SU-DHL-6 (cell line): ENCODE measurements at regions not wholly inside any gene's neighbourhood (a gene's known extent, or its start where the extent isn't known, plus 50 kb on each side); places are given as distances from the start of the nearest gene placed in this dataset.

Experiments
- H2AFZ ChIP-seq: fragments of 200-600 bp; sonication (generic); 2 replicates; pipeline ENCODE4 v1.6.1; 2014; ENCODE audit warnings: low read depth, mild to moderate bottlenecking, moderate library complexity, mixed read lengths, antibody characterized with exemption, low read length; ENCODE audit not compliant: severe bottlenecking
- H3F3A ChIP-seq: fragments of 200-600 bp; shearing (Covaris generic); 2 replicates; pipeline ENCODE4 v1.6.0; 2016; ENCODE audit warnings: antibody characterized with exemption, mild to moderate bottlenecking; ENCODE audit not compliant: insufficient read depth
- H3K27ac ChIP-seq: fragments of 200-600 bp; sonication (generic); 2 replicates; pipeline ENCODE4 v1.5.1; 2016; ENCODE audit warnings: low read depth, mild to moderate bottlenecking, low read length, moderate library complexity, mixed read lengths
- H3K27me3 ChIP-seq: fragments of 200-600 bp; sonication (generic), shearing (Covaris generic); 2 replicates; pipeline ENCODE4 v1.6.0; 2014; ENCODE audit warnings: mild to moderate bottlenecking, low read length
- H3K36me3 ChIP-seq: fragments of 200-600 bp; sonication (generic); 2 replicates; pipeline ENCODE4 v1.6.1; 2014; ENCODE audit warnings: mild to moderate bottlenecking, low read length, mixed read lengths
- H3K4me2 ChIP-seq: fragments of 300-600, 200-600 bp; shearing (Covaris generic), sonication (generic); 2 replicates; pipeline ENCODE4 v1.6.0; 2014; ENCODE audit warnings: low read length, low read depth, mild to moderate bottlenecking; ENCODE audit not compliant: poor library complexity, severe bottlenecking
- H3K4me3 ChIP-seq: fragments of 200-600 bp; sonication (generic); 2 replicates; pipeline ENCODE4 v1.5.1; 2014; ENCODE audit warnings: antibody characterized with exemption, low read length, mild to moderate bottlenecking, mixed read lengths; ENCODE audit not compliant: insufficient read depth, poor library complexity, severe bottlenecking
- H3K79me2 ChIP-seq: fragments of 200-600 bp; sonication (generic); 2 replicates; pipeline ENCODE4 v1.6.1; 2014; ENCODE audit warnings: mild to moderate bottlenecking, low read length, moderate library complexity; ENCODE audit not compliant: insufficient read depth
- H3K9ac ChIP-seq: fragments of 200-600 bp; sonication (generic); 2 replicates; pipeline ENCODE4 v1.7.0; 2014; ENCODE audit warnings: mild to moderate bottlenecking, low read length
- H3K9me2 ChIP-seq: fragments of 200-600 bp; sonication (generic); replicated peaks from 2 replicates; pipeline ENCODE4 v1.6.1; 2014; ENCODE audit warnings: low read length; ENCODE audit not compliant: insufficient read depth
- H3K9me3 ChIP-seq: fragments of 200-600 bp; sonication (generic); 2 replicates; pipeline ENCODE4 v1.6.1; 2014; ENCODE audit warnings: low read length, mixed read lengths; ENCODE audit not compliant: insufficient read depth
- H4K20me1 ChIP-seq: fragments of 200-600 bp; sonication (generic); 2 replicates; pipeline ENCODE4 v1.6.1; 2014; ENCODE audit warnings: low read depth, mild to moderate bottlenecking, antibody characterized with exemption, low read length, moderate library complexity, mixed read lengths
- EZH2phosphoT487 ChIP-seq: fragments of 200-600 bp; sonication (generic), shearing (Covaris generic); conservative IDR thresholded peaks from 2 replicates; pipeline ENCODE4 v1.6.1; 2018; ENCODE audit warnings: mild to moderate bottlenecking, antibody characterized with exemption, low read length, moderate library complexity, mixed read lengths
- TF ChIP-seq, protein P1 (sequence below): fragments of 200-600 bp; sonication (generic); IDR thresholded peaks from one replicate; pipeline ENCODE4 v1.5.1; 2017; ENCODE audit warnings: antibody characterized with exemption, mild to moderate bottlenecking, low read length, moderate library complexity; ENCODE audit not compliant: insufficient read depth, poor library complexity, severe bottlenecking

DNA sequence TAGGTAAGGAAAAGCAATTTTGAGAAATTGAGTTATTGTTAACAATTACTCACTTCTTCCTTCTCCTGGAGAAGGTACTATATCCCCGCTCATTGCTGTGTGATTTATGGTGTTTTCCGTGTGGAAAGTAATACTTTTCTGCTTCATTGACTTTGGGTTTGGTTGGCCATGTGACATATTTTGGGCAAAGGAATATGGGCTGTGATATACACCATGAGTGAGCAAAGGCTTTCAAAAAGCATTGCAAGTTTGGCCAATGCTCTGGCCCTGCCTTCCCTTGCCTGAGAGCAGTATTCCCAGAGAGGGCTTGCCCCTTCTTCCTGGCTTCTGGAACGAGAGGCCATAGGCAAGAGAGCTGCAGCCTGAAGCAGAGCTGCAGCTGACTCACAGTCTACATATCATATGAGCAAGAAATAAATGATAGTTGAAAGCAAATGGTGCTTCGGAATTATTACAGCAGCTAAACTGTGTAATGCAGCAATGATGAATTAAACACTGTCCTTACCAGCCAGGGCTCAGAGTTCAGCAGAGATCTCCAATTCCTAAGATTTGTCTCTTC lies 216.8 kb upstream of the CD96 start:
- Histone ChIP-seq H3K27me3 (no peaks in the 10 kb centered on the region), H2AFZ (no peak overlapping the region)

GRCh38 chr3:111326144-111326995 lies 215.6 kb upstream of the CD96 start:
- no peaks in the 10 kb centered on the region for H3K9me2 ChIP-seq
- H3K36me3 ChIP-seq = no peaks in the 10 kb centered on the region
- H2AFZ ChIP-seq = no peak overlapping the region
- H3K9ac ChIP-seq = no peak overlapping the region
- no peak overlapping the region for H3K4me3 ChIP-seq
- no peak overlapping the region for H3K4me2 ChIP-seq
- no peak overlapping the region for H3K27ac ChIP-seq
- TF ChIP-seq EZH2phosphoT487 = no peak
- TF ChIP-seq, protein P1, sequence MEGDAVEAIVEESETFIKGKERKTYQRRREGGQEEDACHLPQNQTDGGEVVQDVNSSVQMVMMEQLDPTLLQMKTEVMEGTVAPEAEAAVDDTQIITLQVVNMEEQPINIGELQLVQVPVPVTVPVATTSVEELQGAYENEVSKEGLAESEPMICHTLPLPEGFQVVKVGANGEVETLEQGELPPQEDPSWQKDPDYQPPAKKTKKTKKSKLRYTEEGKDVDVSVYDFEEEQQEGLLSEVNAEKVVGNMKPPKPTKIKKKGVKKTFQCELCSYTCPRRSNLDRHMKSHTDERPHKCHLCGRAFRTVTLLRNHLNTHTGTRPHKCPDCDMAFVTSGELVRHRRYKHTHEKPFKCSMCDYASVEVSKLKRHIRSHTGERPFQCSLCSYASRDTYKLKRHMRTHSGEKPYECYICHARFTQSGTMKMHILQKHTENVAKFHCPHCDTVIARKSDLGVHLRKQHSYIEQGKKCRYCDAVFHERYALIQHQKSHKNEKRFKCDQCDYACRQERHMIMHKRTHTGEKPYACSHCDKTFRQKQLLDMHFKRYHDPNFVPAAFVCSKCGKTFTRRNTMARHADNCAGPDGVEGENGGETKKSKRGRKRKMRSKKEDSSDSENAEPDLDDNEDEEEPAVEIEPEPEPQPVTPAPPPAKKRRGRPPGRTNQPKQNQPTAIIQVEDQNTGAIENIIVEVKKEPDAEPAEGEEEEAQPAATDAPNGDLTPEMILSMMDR = no peak
- H3K27me3 ChIP-seq = no peaks in the 10 kb centered on the region
- H3K79me2 ChIP-seq = no peaks in the 10 kb centered on the region
- no peaks in the 10 kb centered on the region for H3F3A ChIP-seq
- H4K20me1 ChIP-seq = no peaks in the 10 kb centered on the region
- H3K9me3 ChIP-seq = no peaks in the 10 kb centered on the region

More for the DNA sequence above, 216.8 kb upstream of the CD96 start:
- Histone ChIP-seq H3K36me3 (no peaks in the 10 kb centered on the region), H3K9me2 (no peaks in the 10 kb centered on the region), H3K9ac (no peak overlapping the region), H3K4me2 (no peak overlapping the region), H3F3A (no peaks in the 10 kb centered on the region), H3K4me3 (no peak overlapping the region), H3K79me2 (no peaks in the 10 kb centered on the region), H3K27ac (no peak overlapping the region), H4K20me1 (no peaks in the 10 kb centered on the region), H3K9me3 (no peaks in the 10 kb centered on the region)
- TF ChIP-seq EZH2phosphoT487 = no peak

GRCh38 chr3:111331306-111331705 lies 210.7 kb upstream of the CD96 start:
- Histone ChIP-seq H3F3A (no peaks in the 10 kb centered on the region), H3K9me2 (no peaks in the 10 kb centered on the region), H2AFZ (no peak overlapping the region), H3K9me3 (no peaks in the 10 kb centered on the region), H3K27ac (no peak overlapping the region), H4K20me1 (no peaks in the 10 kb centered on the region), H3K4me3 (no peak overlapping the region), H3K79me2 (no peaks in the 10 kb centered on the region), H3K9ac (no peak overlapping the region), H3K36me3 (no peaks in the 10 kb centered on the region), H3K27me3 (no peaks in the 10 kb centered on the region), H3K4me2 (no peak overlapping the region)
- no peak for TF ChIP-seq EZH2phosphoT487
- TF ChIP-seq, protein P1 = no peak

GRCh38 chr3:111331912-111332311 lies 210.1 kb upstream of the CD96 start:
- Histone ChIP-seq H3K27ac (no peak overlapping the region), H3K9ac (no peak overlapping the region), H3K9me3 (no peaks in the 10 kb centered on the region), H3K36me3 (no peaks in the 10 kb centered on the region), H3K4me2 (no peak overlapping the region), H4K20me1 (no peaks in the 10 kb centered on the region), H3K27me3 (no peaks in the 10 kb centered on the region), H2AFZ (no peak overlapping the region), H3K4me3 (no peak overlapping the region), H3K79me2 (no peaks in the 10 kb centered on the region), H3K9me2 (no peaks in the 10 kb centered on the region), H3F3A (no peaks in the 10 kb centered on the region)
- TF ChIP-seq, protein P1 = no peak
- no peak for TF ChIP-seq EZH2phosphoT487
